ENCODE measurements at regions not wholly inside any gene's neighbourhood (a gene's known extent, or its start where the extent isn't known, plus 50 kb on each side); places are given as distances from the start of the nearest gene placed in this dataset.

DNA sequence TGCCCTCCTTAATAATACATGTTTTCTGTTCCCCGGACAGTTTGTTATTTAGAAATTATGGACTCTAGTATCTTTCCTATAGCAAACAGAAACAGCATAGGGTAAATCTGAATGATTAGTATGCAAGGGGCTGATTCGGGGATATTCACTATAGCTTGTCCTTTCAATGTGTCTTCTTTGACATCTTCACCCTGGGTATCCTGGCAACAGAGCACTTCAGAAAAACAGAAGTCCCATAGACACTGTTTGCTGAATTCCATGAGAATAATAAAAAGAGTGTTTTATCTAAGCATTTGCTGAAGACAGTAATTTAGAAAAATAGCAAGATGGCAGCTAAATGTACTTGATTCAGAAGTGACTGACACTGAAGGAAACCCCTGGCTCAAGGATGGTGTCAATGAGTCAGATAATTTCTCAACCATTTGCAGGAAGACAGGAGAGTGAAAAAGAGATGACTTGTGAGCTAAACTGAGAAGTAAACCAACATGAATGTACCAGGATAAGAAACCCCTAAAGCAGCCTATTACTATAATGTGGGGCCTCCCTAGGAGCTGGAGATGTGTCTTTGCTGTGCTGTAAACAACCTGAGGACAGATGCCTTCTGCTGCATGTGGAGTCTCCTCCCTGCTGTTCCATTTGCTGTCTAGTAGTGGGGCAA, 246.2 kb downstream of the MAN2A1 start:
- TF ChIP-seq, protein P1, sequence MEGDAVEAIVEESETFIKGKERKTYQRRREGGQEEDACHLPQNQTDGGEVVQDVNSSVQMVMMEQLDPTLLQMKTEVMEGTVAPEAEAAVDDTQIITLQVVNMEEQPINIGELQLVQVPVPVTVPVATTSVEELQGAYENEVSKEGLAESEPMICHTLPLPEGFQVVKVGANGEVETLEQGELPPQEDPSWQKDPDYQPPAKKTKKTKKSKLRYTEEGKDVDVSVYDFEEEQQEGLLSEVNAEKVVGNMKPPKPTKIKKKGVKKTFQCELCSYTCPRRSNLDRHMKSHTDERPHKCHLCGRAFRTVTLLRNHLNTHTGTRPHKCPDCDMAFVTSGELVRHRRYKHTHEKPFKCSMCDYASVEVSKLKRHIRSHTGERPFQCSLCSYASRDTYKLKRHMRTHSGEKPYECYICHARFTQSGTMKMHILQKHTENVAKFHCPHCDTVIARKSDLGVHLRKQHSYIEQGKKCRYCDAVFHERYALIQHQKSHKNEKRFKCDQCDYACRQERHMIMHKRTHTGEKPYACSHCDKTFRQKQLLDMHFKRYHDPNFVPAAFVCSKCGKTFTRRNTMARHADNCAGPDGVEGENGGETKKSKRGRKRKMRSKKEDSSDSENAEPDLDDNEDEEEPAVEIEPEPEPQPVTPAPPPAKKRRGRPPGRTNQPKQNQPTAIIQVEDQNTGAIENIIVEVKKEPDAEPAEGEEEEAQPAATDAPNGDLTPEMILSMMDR (IDR thresholded peaks at IDR 0.05), result no peak
- TF ChIP-seq POLR2AphosphoS5 (IDR thresholded peaks at IDR 0.05) (no peak), POLR2A (IDR thresholded peaks at IDR 0.05) (no peak), EP300 (IDR thresholded peaks at IDR 0.05) (no peak)
- DNase-seq, result no peak

DNA sequence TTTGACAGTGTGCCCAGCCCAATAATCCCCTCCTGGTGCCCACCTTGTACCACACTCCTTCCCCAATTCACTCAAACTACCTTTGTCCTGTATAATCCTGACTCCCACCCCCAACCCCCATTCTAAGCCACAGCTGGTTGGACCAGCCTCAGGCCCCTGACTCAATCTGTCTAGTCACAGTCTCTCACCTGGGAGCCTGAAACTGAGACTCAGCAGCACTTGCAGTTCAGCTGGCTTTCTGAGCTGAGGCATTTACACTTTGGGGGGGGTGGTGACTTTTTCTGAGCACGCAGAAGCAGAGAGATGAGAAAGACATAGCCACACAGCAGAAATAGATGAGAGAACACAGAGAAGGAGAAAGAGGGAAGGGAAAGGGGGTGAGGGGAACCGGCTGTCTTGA, 247.3 kb downstream of the MAN2A1 start:
- TF ChIP-seq, protein P1 (IDR thresholded peaks at IDR 0.05), result no peak
- TF ChIP-seq EP300 (IDR thresholded peaks at IDR 0.05), result no peak
- no peak for TF ChIP-seq POLR2AphosphoS5 (IDR thresholded peaks at IDR 0.05)
- no peak for TF ChIP-seq POLR2A (IDR thresholded peaks at IDR 0.05)
- no peaks in the 10 kb centered on the region for H3K36me3 ChIP-seq
- H3K27me3 ChIP-seq, result no peaks in the 10 kb centered on the region
- H3K4me1 ChIP-seq, result no peaks in the 10 kb centered on the region
- no peak overlapping the region for H3K27ac ChIP-seq
- WGBS, 2 donors, result 77 to 78% methylated on average over 2 of the region's 2 CpGs
- no peak overlapping the region for H3K4me3 ChIP-seq
- ATAC-seq (ENCODE audit: low FRiP score in 2 of 2), result no peak
- DNase-seq, result no peak
- H3K9me3 ChIP-seq, result peaks cover 0 to 3% (median 0%) of the 10 kb centered on the region in 4 donors

More for the DNA sequence above, 246.2 kb downstream of the MAN2A1 start:
- Histone ChIP-seq H3K36me3 (no peaks in the 10 kb centered on the region), H3K4me1 (no peaks in the 10 kb centered on the region), H3K27me3 (no peaks in the 10 kb centered on the region), H3K4me3 (no peak overlapping the region), H3K27ac (no peak overlapping the region), H3K9me3 (peaks cover 0 to 3% (median 0%) of the 10 kb centered on the region in 4 donors)
- WGBS, 2 donors, result 82 to 92% methylated on average over 2 of the region's 2 CpGs
- ATAC-seq (ENCODE audit: low FRiP score in 2 of 2), result no peak

DNA sequence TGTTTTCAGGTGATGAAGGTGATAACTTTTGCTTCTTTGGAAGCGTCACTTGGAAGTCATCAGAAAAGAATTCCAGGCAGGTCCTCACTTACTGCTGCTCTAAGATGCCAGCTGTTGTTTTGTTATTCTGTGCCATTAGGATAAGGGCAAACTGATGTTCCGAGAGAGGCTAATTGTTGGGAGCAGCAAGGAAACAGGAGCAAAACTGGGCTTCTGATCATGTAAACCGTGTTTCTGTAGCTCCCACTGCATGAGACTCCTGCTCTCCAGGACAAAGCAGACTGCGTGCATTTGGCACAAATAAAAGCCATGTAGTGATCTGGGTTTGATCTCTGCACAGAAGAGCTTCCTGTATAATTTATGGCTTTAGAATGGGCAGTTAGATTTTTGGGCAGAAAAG, 248.2 kb downstream of the MAN2A1 start:
- TF ChIP-seq, protein P1 (IDR thresholded peaks at IDR 0.05), result no peak
- TF ChIP-seq EP300 (IDR thresholded peaks at IDR 0.05) (no peak), POLR2A (IDR thresholded peaks at IDR 0.05) (no peak), POLR2AphosphoS5 (IDR thresholded peaks at IDR 0.05) (no peak)
- Histone ChIP-seq H3K4me1 (no peaks in the 10 kb centered on the region), H3K4me3 (no peak overlapping the region), H3K36me3 (no peaks in the 10 kb centered on the region), H3K27ac (no peak overlapping the region), H3K9me3 (peaks cover 0 to 3% (median 0%) of the 10 kb centered on the region in 4 donors), H3K27me3 (no peaks in the 10 kb centered on the region)
- DNase-seq (no peak), ATAC-seq (ENCODE audit: low FRiP score in 2 of 2) (no peak)
- 89 to 95% methylated on average over 4 of the region's 4 CpGs for WGBS, 2 donors

DNA sequence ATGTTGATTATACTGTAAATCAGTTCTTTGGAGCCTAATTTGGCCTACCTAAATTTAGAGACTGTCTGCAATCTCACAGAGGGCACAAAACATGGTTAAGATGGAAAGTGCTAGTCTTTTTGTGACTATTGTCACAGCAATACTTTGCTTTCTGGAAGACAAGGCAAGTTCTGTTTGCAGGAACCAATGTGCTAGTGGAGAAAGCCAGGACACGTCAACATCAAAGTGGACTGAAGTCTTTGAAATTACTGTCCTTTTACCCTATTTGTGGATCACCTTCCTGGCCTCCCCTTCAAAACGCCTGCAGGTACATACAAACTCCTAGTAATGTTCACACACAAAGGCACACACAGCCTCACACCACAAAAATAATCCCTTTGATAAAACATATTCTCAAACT, 248.7 kb downstream of the MAN2A1 start:
- ATAC-seq (ENCODE audit: low FRiP score in 2 of 2) (no peak), DNase-seq (no peak)
- Histone ChIP-seq H3K9me3 (peaks cover 0 to 3% (median 0%) of the 10 kb centered on the region in 4 donors), H3K36me3 (no peaks in the 10 kb centered on the region), H3K4me3 (no peak overlapping the region), H3K4me1 (no peaks in the 10 kb centered on the region), H3K27me3 (no peaks in the 10 kb centered on the region), H3K27ac (no peak overlapping the region)
- no peak for TF ChIP-seq EP300 (IDR thresholded peaks at IDR 0.05)
- no peak for TF ChIP-seq POLR2AphosphoS5 (IDR thresholded peaks at IDR 0.05)
- WGBS, 2 donors, result 80 to 87% methylated on average over 2 of the region's 2 CpGs

DNA sequence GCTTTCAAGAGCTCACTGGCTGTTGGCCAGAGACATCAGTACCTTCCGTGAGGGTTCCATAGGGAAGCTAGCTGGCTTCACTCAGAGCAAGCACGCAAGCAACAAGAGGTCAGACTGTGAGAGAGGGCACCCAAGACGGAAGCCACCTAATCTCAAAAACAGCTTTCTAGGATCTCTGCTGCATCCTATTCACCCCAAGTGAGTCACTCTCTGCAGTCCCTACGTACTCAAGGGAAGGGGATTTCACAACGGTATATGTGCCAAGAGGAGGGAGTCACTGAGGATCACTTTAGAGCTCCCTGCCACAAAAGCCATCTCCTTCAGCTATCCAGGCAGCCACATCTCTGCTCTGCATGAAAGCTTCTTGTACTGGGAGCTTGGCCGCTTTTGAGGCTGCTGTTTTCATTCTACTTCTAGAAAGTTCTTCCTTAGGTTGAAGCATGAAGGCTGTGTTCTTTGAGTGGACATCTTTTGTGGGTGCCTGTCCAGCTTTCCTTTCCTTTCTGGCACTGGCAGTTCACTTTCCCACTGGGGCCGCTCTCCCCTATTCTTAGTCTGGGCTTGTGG, 249.5 kb downstream of the MAN2A1 start:
- Histone ChIP-seq H3K4me3 (no peak overlapping the region), H3K9me3 (peaks cover 0 to 3% (median 0%) of the 10 kb centered on the region in 4 donors), H3K4me1 (no peaks in the 10 kb centered on the region), H3K27me3 (no peaks in the 10 kb centered on the region), H3K27ac (no peak overlapping the region), H3K36me3 (no peaks in the 10 kb centered on the region)
- TF ChIP-seq POLR2A (IDR thresholded peaks at IDR 0.05) (no peak), POLR2AphosphoS5 (IDR thresholded peaks at IDR 0.05) (no peak), EP300 (IDR thresholded peaks at IDR 0.05) (no peak)
- TF ChIP-seq, protein P1 (IDR thresholded peaks at IDR 0.05), result no peak
- 89 to 95% methylated on average over 6 to 7 of the region's 7 CpGs for WGBS, 2 donors
- DNase-seq (no peak), ATAC-seq (ENCODE audit: low FRiP score in 2 of 2) (no peak)
